ENCODE measurements at regions not wholly inside any gene's neighbourhood (a gene's known extent, or its start where the extent isn't known, plus 50 kb on each side); places are given as distances from the start of the nearest gene placed in this dataset.

GRCh38 chr4:22268350-22269025 is 247.4 kb downstream of the ADGRA3 start (continued):
- TF ChIP-seq CTCF (IDR thresholded peaks at IDR 0.05) = no peak

GRCh38 chr4:22264261-22264660 is 251.6 kb downstream of the ADGRA3 start:
- TF ChIP-seq MAX (IDR thresholded peaks at IDR 0.05; ENCODE audit: low read depth) (no peak), JUND (IDR thresholded peaks at IDR 0.05) (no peak), MEF2A (IDR thresholded peaks at IDR 0.05; ENCODE audit: borderline replicate concordance, low read depth) (no peak), RCOR1 (IDR thresholded peaks at IDR 0.05; ENCODE audit: low read length) (no peak)
- no peaks in the 10 kb centered on the region for H3F3A ChIP-seq (replicated peaks; ENCODE audit: insufficient read depth)
- no peaks in the 10 kb centered on the region for H3K9me3 ChIP-seq
- H3K4me1 ChIP-seq (ENCODE audit: control insufficient read depth in 1 of 2, insufficient read depth in 2 of 2, low read depth in 1 of 2, low read length in 1 of 2) = no peaks in the 10 kb centered on the region
- H4K20me1 ChIP-seq (ENCODE audit: insufficient read depth) = no peaks in the 10 kb centered on the region
- CTCF ChIA-PET = no interaction called here
- DNase-seq = no peak
- H3K79me2 ChIP-seq (ENCODE audit: insufficient read depth) = no peaks in the 10 kb centered on the region
- POLR2A ChIA-PET = no interaction called here
- no peak overlapping the region for H3K9ac ChIP-seq
- H3K9me2 ChIP-seq = no peaks in the 10 kb centered on the region
- 32% methylated on average over 7 of the region's 7 CpGs for WGBS (ENCODE audit: low lambda C conversion rate)
- H3K27me3 ChIP-seq (ENCODE audit: insufficient read depth) = no peaks in the 10 kb centered on the region; the same call in 1 of the 2 replicates
- H3K27ac ChIP-seq (ENCODE audit: low read depth in 2 of 2, low read length in 1 of 2) = no peak overlapping the region
- H3K4me2 ChIP-seq = no peak overlapping the region
- H3K4me3 ChIP-seq (ENCODE audit: low read depth in 2 of 2, low read length in 1 of 2) = no peak overlapping the region
- no peak overlapping the region for H2AFZ ChIP-seq (ENCODE audit: low read depth)
- no peaks in the 10 kb centered on the region for H3K36me3 ChIP-seq (replicated peaks in 1 of 2; ENCODE audit: control insufficient read depth in 1 of 2, insufficient read depth in 2 of 2, low read length in 1 of 2)

- ChIA-PET POLR2A (no interaction called here), CTCF (no interaction called here)
- Histone ChIP-seq H2AFZ (ENCODE audit: low read depth) (no peak overlapping the region), H3K9ac (no peak overlapping the region), H3F3A (replicated peaks; ENCODE audit: insufficient read depth) (no peaks in the 10 kb centered on the region), H3K4me3 (ENCODE audit: low read depth in 2 of 2, low read length in 1 of 2) (no peak overlapping the region), H3K36me3 (replicated peaks in 1 of 2; ENCODE audit: control insufficient read depth in 1 of 2, insufficient read depth in 2 of 2, low read length in 1 of 2) (no peaks in the 10 kb centered on the region), H4K20me1 (ENCODE audit: insufficient read depth) (no peaks in the 10 kb centered on the region), H3K4me2 (no peak overlapping the region), H3K27me3 (ENCODE audit: insufficient read depth) (peaks cover 9% of the 10 kb centered on the region; the same call in 1 of the 2 replicates), H3K9me2 (no peaks in the 10 kb centered on the region), H3K9me3 (no peaks in the 10 kb centered on the region), H3K27ac (ENCODE audit: low read depth in 2 of 2, low read length in 1 of 2) (no peak overlapping the region), H3K79me2 (ENCODE audit: insufficient read depth) (no peaks in the 10 kb centered on the region), H3K4me1 (ENCODE audit: control insufficient read depth in 1 of 2, insufficient read depth in 2 of 2, low read depth in 1 of 2, low read length in 1 of 2) (no peaks in the 10 kb centered on the region)
- WGBS (ENCODE audit: low lambda C conversion rate) = 0% methylated on average over 1 of the region's 1 CpG
- TF ChIP-seq NFIC (IDR thresholded peaks at IDR 0.05; ENCODE audit: borderline replicate concordance) (no peak), EP300 (IDR thresholded peaks at IDR 0.05; ENCODE audit: borderline replicate concordance in 1 of 2, low read depth in 1 of 2, low read length in 1 of 2) (no peak), IRF3 (IDR thresholded peaks at IDR 0.05; ENCODE audit: low read depth, low read length) (no peak), GABPA (IDR thresholded peaks at IDR 0.05; ENCODE audit: low read depth) (no peak), FOXM1 (IDR thresholded peaks at IDR 0.05; ENCODE audit: low read depth) (no peak), NRF1 (IDR thresholded peaks at IDR 0.05; ENCODE audit: low read depth, low read length) (no peak), RCOR1 (IDR thresholded peaks at IDR 0.05; ENCODE audit: low read length) (no peak), MAX (IDR thresholded peaks at IDR 0.05; ENCODE audit: low read depth) (no peak), TCF12 (IDR thresholded peaks at IDR 0.05) (no peak), CTCF (IDR thresholded peaks at IDR 0.05) (no peak), MEF2A (IDR thresholded peaks at IDR 0.05; ENCODE audit: borderline replicate concordance, low read depth) (no peak)
- DNase-seq = no peak
These were observed 262.4 kb downstream of the ADGRA3 start for GRCh38 chr4:22253431-22253830.
